ENCODE measurements at regions not wholly inside any gene's neighbourhood (a gene's known extent, or its start where the extent isn't known, plus 50 kb on each side); places are given as distances from the start of the nearest gene placed in this dataset.

DNA sequence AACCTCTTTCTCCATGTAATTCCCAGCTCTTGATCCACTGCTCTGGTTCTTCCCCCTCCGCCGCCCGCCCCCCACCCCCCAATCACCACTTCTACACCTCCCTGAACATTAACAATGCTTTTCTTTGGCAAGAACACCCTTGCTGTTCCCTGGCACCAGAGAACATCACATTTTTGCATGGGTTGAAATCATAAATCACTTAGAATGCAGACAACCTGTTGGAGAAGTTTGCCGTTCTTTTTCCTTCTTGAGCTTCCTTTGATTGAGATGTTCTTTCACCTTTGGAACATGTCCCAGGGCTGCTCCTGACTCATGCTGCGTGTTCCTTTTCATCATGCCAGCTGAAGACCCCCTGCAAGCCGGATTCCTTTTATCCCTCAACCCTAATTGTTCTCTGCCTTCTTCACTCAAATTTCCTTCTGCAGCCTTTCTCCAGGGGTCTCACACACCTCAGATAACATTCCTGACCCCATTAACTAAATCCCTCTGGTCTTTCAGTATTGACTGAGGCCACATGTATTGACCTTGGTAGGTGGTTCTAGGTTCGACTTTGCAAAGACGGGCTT lies 294.1 kb upstream of the TMPO start:
- Mint-ChIP-seq H3K27me3 (no peaks in the 10 kb centered on the region), H3K27ac (no peak overlapping the region), H3K4me1 (ENCODE audit: low read depth) (peaks cover 21% of the 10 kb centered on the region), H3K9me3 (ENCODE audit: low read depth) (peaks cover 2% of the 10 kb centered on the region), H3K4me3 (ENCODE audit: low read depth) (no peak overlapping the region), H3K36me3 (ENCODE audit: insufficient read depth) (no peaks in the 10 kb centered on the region)
- DNase-seq (ENCODE audit: low spot score, unreplicated experiment), result no peak
- TF ChIP-seq, protein P1, sequence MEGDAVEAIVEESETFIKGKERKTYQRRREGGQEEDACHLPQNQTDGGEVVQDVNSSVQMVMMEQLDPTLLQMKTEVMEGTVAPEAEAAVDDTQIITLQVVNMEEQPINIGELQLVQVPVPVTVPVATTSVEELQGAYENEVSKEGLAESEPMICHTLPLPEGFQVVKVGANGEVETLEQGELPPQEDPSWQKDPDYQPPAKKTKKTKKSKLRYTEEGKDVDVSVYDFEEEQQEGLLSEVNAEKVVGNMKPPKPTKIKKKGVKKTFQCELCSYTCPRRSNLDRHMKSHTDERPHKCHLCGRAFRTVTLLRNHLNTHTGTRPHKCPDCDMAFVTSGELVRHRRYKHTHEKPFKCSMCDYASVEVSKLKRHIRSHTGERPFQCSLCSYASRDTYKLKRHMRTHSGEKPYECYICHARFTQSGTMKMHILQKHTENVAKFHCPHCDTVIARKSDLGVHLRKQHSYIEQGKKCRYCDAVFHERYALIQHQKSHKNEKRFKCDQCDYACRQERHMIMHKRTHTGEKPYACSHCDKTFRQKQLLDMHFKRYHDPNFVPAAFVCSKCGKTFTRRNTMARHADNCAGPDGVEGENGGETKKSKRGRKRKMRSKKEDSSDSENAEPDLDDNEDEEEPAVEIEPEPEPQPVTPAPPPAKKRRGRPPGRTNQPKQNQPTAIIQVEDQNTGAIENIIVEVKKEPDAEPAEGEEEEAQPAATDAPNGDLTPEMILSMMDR (IDR thresholded peaks at IDR 0.05; ENCODE audit: unreplicated experiment), result no peak

- Mint-ChIP-seq H3K27me3 (no peaks in the 10 kb centered on the region), H3K4me1 (ENCODE audit: low read depth) (peaks cover 21% of the 10 kb centered on the region), H3K36me3 (ENCODE audit: insufficient read depth) (no peaks in the 10 kb centered on the region), H3K4me3 (ENCODE audit: low read depth) (no peak overlapping the region), H3K27ac (no peak overlapping the region), H3K9me3 (ENCODE audit: low read depth) (peaks cover 2% of the 10 kb centered on the region)
- DNase-seq (ENCODE audit: low spot score, unreplicated experiment), result no peak
- TF ChIP-seq, protein P1 (IDR thresholded peaks at IDR 0.05; ENCODE audit: unreplicated experiment), result no peak
Observed at GRCh38 chr12:98222135-98222534, 293.3 kb upstream of the TMPO start.

DNA sequence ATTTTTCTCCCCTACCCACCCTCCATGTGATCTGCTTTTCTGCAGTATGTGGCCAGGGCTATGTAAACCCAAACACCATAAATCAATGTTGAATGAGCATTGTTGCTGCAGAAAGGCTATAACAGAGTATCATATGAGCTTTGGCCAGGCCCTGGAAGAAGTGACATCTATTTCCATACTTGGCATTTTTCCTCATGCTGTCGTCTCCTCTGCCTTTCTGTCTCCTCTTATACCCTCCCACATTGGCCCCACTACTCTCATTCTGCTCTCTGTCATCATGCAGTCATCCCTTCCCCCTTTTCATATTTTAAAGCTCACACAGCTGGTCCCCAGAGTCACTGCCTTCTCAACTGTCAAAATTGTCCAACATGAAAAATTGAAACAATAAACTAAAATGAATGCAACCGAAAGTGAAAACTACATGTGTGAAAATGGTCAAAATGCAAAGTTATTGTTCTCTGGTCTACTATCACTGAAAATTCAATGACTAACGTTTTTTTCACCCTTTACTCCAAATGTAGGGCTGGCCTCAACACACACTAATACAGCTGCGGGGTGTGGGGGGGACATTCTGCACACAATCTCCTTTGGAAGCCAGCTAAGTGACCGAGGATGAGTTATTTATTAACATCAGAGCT lies 290.7 kb upstream of the TMPO start:
- Mint-ChIP-seq H3K36me3 (ENCODE audit: insufficient read depth) (no peaks in the 10 kb centered on the region), H3K9me3 (ENCODE audit: low read depth) (peaks cover 2% of the 10 kb centered on the region), H3K4me1 (ENCODE audit: low read depth) (peaks cover 30% of the 10 kb centered on the region), H3K4me3 (ENCODE audit: low read depth) (no peak overlapping the region), H3K27me3 (no peaks in the 10 kb centered on the region), H3K27ac (peak overlapping the region; percentile 46)
- TF ChIP-seq, protein P1 (IDR thresholded peaks at IDR 0.05; ENCODE audit: unreplicated experiment), result no peak
- no peak for DNase-seq (ENCODE audit: low spot score, unreplicated experiment)

- Mint-ChIP-seq H3K27me3 (no peaks in the 10 kb centered on the region), H3K36me3 (ENCODE audit: insufficient read depth) (no peaks in the 10 kb centered on the region), H3K4me1 (ENCODE audit: low read depth) (peaks cover 27% of the 10 kb centered on the region), H3K9me3 (ENCODE audit: low read depth) (peaks cover 2% of the 10 kb centered on the region), H3K4me3 (ENCODE audit: low read depth) (no peak overlapping the region), H3K27ac (no peak overlapping the region)
- no peak for DNase-seq (ENCODE audit: low spot score, unreplicated experiment)
- TF ChIP-seq, protein P1 (IDR thresholded peaks at IDR 0.05; ENCODE audit: unreplicated experiment), result peak; percentile 35
Observed at GRCh38 chr12:98227162-98227561, 288.2 kb upstream of the TMPO start.

DNA sequence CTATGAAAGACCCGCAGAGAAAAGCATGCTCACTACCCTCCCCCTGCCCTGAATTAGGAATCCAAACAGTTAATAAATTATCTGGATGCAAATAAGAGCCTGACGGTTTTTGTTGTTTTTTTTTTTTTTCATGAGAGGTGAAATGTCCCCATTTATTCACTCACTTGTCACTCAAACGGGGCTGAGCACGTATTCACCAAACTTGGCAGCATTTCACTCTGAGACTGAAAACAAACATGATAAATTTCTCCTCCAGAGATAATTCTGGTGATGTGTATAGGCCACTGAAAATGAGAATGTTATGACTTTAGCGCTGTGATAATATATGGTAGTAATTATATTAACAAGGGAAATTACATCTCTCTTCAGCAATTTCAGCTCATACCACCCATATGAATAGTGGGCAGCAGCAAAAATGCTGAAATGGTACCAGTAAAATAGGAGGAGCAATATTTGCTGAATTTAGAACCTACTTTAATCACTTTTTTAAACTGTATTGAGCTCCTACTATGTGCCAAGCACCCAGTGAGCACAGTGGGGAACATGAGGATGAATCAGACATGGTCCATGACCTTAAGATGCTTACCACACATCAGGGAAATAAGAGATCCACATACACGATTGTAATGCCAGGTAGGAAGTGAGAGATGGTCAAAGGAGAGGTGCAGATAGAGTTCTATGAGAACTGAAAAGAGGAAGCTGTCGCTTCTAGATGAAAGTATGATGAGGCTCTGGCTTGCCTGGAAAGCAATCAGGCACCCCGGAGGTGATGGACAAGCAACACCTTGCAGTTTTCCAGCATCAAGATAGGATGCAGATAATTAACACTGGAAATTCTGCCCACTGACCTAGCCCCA lies 286.5 kb upstream of the TMPO start:
- TF ChIP-seq, protein P1 (IDR thresholded peaks at IDR 0.05; ENCODE audit: unreplicated experiment), result no peak
- H3K27ac Mint-ChIP-seq, result peak overlapping the region; percentile 65
- no peaks in the 10 kb centered on the region for H3K27me3 Mint-ChIP-seq
- H3K4me3 Mint-ChIP-seq (ENCODE audit: low read depth), result no peak overlapping the region
- H3K9me3 Mint-ChIP-seq (ENCODE audit: low read depth), result no peaks in the 10 kb centered on the region
- DNase-seq (ENCODE audit: low spot score, unreplicated experiment), result no peak
- H3K36me3 Mint-ChIP-seq (ENCODE audit: insufficient read depth), result no peaks in the 10 kb centered on the region
- H3K4me1 Mint-ChIP-seq (ENCODE audit: low read depth), result peaks cover 35% of the 10 kb centered on the region

Data from progenitor cell of endocrine pancreas (in vitro differentiated cells).